ENCODE measurements at regions not wholly inside any gene's neighbourhood (a gene's known extent, or its start where the extent isn't known, plus 50 kb on each side); places are given as distances from the start of the nearest gene placed in this dataset.

DNA sequence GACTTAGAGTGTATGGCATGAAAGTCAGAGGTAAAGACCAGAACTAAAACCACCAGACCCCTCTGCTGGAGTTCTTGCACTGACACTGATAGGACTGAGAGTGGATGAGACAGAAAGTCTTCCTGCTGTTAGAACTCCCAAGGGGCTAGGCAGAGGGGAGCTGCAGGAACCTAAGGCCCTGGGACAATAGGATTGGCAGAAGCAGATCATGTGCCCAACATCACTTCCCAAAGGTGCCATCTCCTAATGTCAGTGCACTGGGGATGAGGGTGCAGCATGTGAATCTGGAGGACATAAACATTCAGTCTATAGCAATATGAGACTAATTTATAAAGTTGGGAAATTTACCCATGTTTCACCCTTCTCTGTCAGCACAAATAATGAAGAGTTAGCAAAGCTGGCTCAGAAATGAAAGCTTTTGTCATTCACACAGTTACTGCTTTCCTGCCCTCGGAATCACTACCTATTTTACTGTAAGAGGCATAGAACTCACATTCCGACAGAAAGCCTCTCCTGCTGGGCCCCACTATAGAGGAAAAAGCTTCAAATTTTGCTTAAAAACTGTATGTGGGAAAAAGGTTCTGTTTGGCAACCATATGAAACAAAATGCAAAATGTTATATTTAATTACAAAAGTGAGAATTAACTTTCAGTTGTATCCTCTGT lies 49.9 kb upstream of the SSX2IP start:
- Mint-ChIP-seq H3K27ac (no peak overlapping the region), H3K27me3 (peaks cover 7% of the 10 kb centered on the region), H3K36me3 (ENCODE audit: low read depth) (no peaks in the 10 kb centered on the region), H3K4me1 (ENCODE audit: low read depth) (peaks cover 15% of the 10 kb centered on the region), H3K4me3 (no peak overlapping the region), H3K9me3 (no peaks in the 10 kb centered on the region)
- DNase-seq = no peak
